Mesenchymal stem cell (in vitro differentiated cells and primary cell): ENCODE measurements at regions not wholly inside any gene's neighbourhood (a gene's known extent, or its start where the extent isn't known, plus 50 kb on each side); places are given as distances from the start of the nearest gene placed in this dataset.

Experiments used
- DNase-seq: peaks from one replicate; pipeline ENCODE4 v3.0.0-alpha.2; 2013
- H2AFZ ChIP-seq: one replicate; pipeline ENCODE4 v1.6.1; 2013; ENCODE audit warnings: low read depth, mild to moderate bottlenecking, control low read depth, inconsistent platforms, low read length, moderate library complexity
- H2AK5ac ChIP-seq: 2 replicates; pipeline ENCODE4 v1.6.1; 2013; ENCODE audit warnings: low read length, moderate library complexity, mild to moderate bottlenecking, inconsistent platforms; ENCODE audit not compliant: severe bottlenecking
- H2BK120ac ChIP-seq: one replicate; pipeline ENCODE4 v1.6.1; 2013; ENCODE audit warnings: low read depth, mild to moderate bottlenecking, inconsistent platforms, low read length, moderate library complexity
- H2BK12ac ChIP-seq, 2 experiments: one replicate each; pipeline ENCODE4 v1.6.1; 2013; ENCODE audit warnings: inconsistent platforms in 2 of 2, low read length in 2 of 2, mild to moderate bottlenecking in 2 of 2, moderate library complexity in 2 of 2, control low read depth in 1 of 2
- H2BK15ac ChIP-seq: one replicate; pipeline ENCODE4 v1.6.1; 2013; ENCODE audit warnings: mild to moderate bottlenecking, low read depth, inconsistent platforms; ENCODE audit not compliant: poor library complexity, severe bottlenecking
- H2BK5ac ChIP-seq: 2 replicates; pipeline ENCODE4 v1.6.1; 2013; ENCODE audit warnings: low read depth, mild to moderate bottlenecking, low read length, control low read depth, inconsistent platforms; ENCODE audit not compliant: poor library complexity, severe bottlenecking
- H3K14ac ChIP-seq, 2 experiments: one replicate each; pipeline ENCODE4 v1.6.1; 2013; ENCODE audit warnings: inconsistent platforms in 2 of 2, low read length in 2 of 2, control low read depth in 1 of 2, mild to moderate bottlenecking in 1 of 2, moderate library complexity in 1 of 2
- H3K18ac ChIP-seq, 2 experiments: one replicate each; pipeline ENCODE4 v1.6.1; 2013; ENCODE audit warnings: inconsistent platforms in 2 of 2, low read length in 2 of 2, control low read depth in 1 of 2, low read depth in 1 of 2, mild to moderate bottlenecking in 1 of 2
- H3K23ac ChIP-seq, 2 experiments: one replicate each; pipeline ENCODE4 v1.6.1; 2013; ENCODE audit warnings: inconsistent platforms in 2 of 2, low read length in 2 of 2, mild to moderate bottlenecking in 2 of 2, moderate library complexity in 2 of 2, control low read depth in 1 of 2
- H3K27ac ChIP-seq: 2 replicates; pipeline ENCODE4 v1.5.1; 2013; ENCODE audit warnings: mild to moderate bottlenecking, moderate library complexity, low read length, control low read depth, inconsistent platforms; ENCODE audit not compliant: poor library complexity, severe bottlenecking
- H3K27me3 ChIP-seq, 2 experiments: 2 replicates each; pipeline versions ENCODE4 v1.6.1 to v1.7.0; 2013; ENCODE audit warnings: low read length in 2 of 2, mild to moderate bottlenecking in 2 of 2, moderate library complexity in 2 of 2, control low read depth in 1 of 2, inconsistent platforms in 1 of 2; ENCODE audit not compliant: control insufficient read depth in 1 of 2, insufficient read depth in 1 of 2
- H3K36me3 ChIP-seq, 2 experiments: 2 replicates each; pipeline versions ENCODE4 v1.6.1 to v1.7.0; 2013; ENCODE audit warnings: low read length in 2 of 2, control low read depth in 1 of 2, inconsistent platforms in 1 of 2, low read depth in 1 of 2, mild to moderate bottlenecking in 1 of 2; ENCODE audit not compliant: insufficient read depth in 2 of 2, control insufficient read depth in 1 of 2
- H3K4ac ChIP-seq, 2 experiments: one replicate each; pipeline ENCODE4 v1.6.1; 2013; ENCODE audit warnings: inconsistent platforms in 2 of 2, low read length in 2 of 2, mild to moderate bottlenecking in 2 of 2, moderate library complexity in 2 of 2, control low read depth in 1 of 2, low read depth in 1 of 2
- H3K4me1 ChIP-seq: 2 replicates; pipeline ENCODE4 v1.6.1; 2013; ENCODE audit warnings: low read depth, low read length, control low read depth; ENCODE audit not compliant: control insufficient read depth, insufficient read depth
- H3K4me2 ChIP-seq: 2 replicates; pipeline ENCODE4 v1.6.1; 2013; ENCODE audit warnings: low read length, mild to moderate bottlenecking, inconsistent platforms; ENCODE audit not compliant: poor library complexity, severe bottlenecking
- H3K4me3 ChIP-seq, 2 experiments: 2 replicates each; pipeline versions ENCODE4 v1.5.1 to v1.7.0; 2013; ENCODE audit warnings: low read length in 2 of 2, mild to moderate bottlenecking in 2 of 2, control low read depth in 1 of 2, low read depth in 1 of 2; ENCODE audit not compliant: insufficient read depth in 1 of 2
- H3K79me1 ChIP-seq: replicated peaks from 2 replicates; pipeline ENCODE4 v1.6.1; 2013; ENCODE audit warnings: mild to moderate bottlenecking, control low read depth, low read length, inconsistent platforms; ENCODE audit not compliant: poor library complexity, severe bottlenecking
- H3K9ac ChIP-seq: 2 replicates; pipeline ENCODE4 v1.7.0; 2013; ENCODE audit warnings: mild to moderate bottlenecking, low read length, moderate library complexity
- H3K9me3 ChIP-seq: 2 replicates; pipeline ENCODE4 v1.7.0; 2013; ENCODE audit warnings: mild to moderate bottlenecking, low read length; ENCODE audit not compliant: control insufficient read depth
- H4K8ac ChIP-seq: one replicate; pipeline ENCODE4 v1.6.1; 2013; ENCODE audit warnings: inconsistent platforms, mild to moderate bottlenecking, low read length, moderate library complexity
- H4K91ac ChIP-seq: one replicate; pipeline ENCODE4 v1.6.1; 2013; ENCODE audit warnings: mild to moderate bottlenecking, low read length, inconsistent platforms
- WGBS: methylation state at CpG from one replicate; pipeline ENCODE4 v1.1.7; 2013; ENCODE audit warnings: mixed read lengths; 5-methylcytosine and 5-hydroxymethylcytosine counted together

GRCh38 chr11:70731271-70732022, 333.1 kb downstream of the CTTN start:
- no peak overlapping the region for H3K4me2 ChIP-seq
- no peak overlapping the region for H3K4me3 ChIP-seq
- H2BK12ac ChIP-seq = no peak overlapping the region
- no peak overlapping the region for H3K14ac ChIP-seq
- no peaks in the 10 kb centered on the region for H3K79me1 ChIP-seq
- peaks cover 8% of the 10 kb centered on the region for H3K9me3 ChIP-seq
- no peak overlapping the region for H3K9ac ChIP-seq
- DNase-seq = peak; percentile 76
- no peak overlapping the region for H3K23ac ChIP-seq
- H2BK5ac ChIP-seq = no peak overlapping the region
- H3K18ac ChIP-seq = no peak overlapping the region
- no peak overlapping the region for H2BK15ac ChIP-seq
- no peak overlapping the region for H4K91ac ChIP-seq
- H3K4me1 ChIP-seq = no peaks in the 10 kb centered on the region
- 73% methylated on average over 10 of the region's 11 CpGs for WGBS
- H2AFZ ChIP-seq = no peak overlapping the region
- H2BK120ac ChIP-seq = no peak overlapping the region
- H4K8ac ChIP-seq = peak overlapping the region; percentile 12
- no peak overlapping the region for H3K4ac ChIP-seq
- no peak overlapping the region for H2AK5ac ChIP-seq
- no peak overlapping the region for H3K27ac ChIP-seq
- H3K27me3 ChIP-seq = peaks cover 0 to 5% of the 10 kb centered on the region in 2 experiments
- no peaks in the 10 kb centered on the region for H3K36me3 ChIP-seq

GRCh38 chr11:70732023-70732880, 333.9 kb downstream of the CTTN start:
- H3K4me2 ChIP-seq = no peak overlapping the region
- peak overlapping the region; percentile 12 for H4K8ac ChIP-seq
- H3K27me3 ChIP-seq = peaks cover 0 to 5% of the 10 kb centered on the region in 2 experiments
- H2AFZ ChIP-seq = no peak overlapping the region
- no peak overlapping the region for H3K18ac ChIP-seq
- H3K36me3 ChIP-seq = no peaks in the 10 kb centered on the region
- no peak overlapping the region for H4K91ac ChIP-seq
- H3K4ac ChIP-seq = no peak overlapping the region
- H2BK12ac ChIP-seq = no peak overlapping the region
- H3K9ac ChIP-seq = no peak overlapping the region
- DNase-seq = no peak
- 85% methylated on average over 14 of the region's 14 CpGs for WGBS
- H2BK120ac ChIP-seq = no peak overlapping the region
- no peak overlapping the region for H2BK15ac ChIP-seq
- H3K4me3 ChIP-seq = no peak overlapping the region
- no peak overlapping the region for H3K14ac ChIP-seq
- H3K4me1 ChIP-seq = no peaks in the 10 kb centered on the region
- H3K23ac ChIP-seq = no peak overlapping the region
- no peak overlapping the region for H2AK5ac ChIP-seq
- H3K79me1 ChIP-seq = no peaks in the 10 kb centered on the region
- H3K9me3 ChIP-seq = peaks cover under 1% of the 10 kb centered on the region
- no peak overlapping the region for H2BK5ac ChIP-seq
- no peak overlapping the region for H3K27ac ChIP-seq

GRCh38 chr11:70732881-70733196, 334.5 kb downstream of the CTTN start:
- Histone ChIP-seq H3K4ac (no peak overlapping the region), H2BK120ac (no peak overlapping the region), H3K27ac (no peak overlapping the region), H3K79me1 (no peaks in the 10 kb centered on the region), H3K9me3 (no peaks in the 10 kb centered on the region), H3K4me1 (no peaks in the 10 kb centered on the region), H3K4me2 (no peak overlapping the region), H3K4me3 (no peak overlapping the region), H4K8ac (no peak overlapping the region), H3K9ac (no peak overlapping the region), H2BK12ac (no peak overlapping the region), H2BK15ac (no peak overlapping the region), H3K18ac (no peak overlapping the region), H2AFZ (no peak overlapping the region), H3K23ac (no peak overlapping the region), H3K36me3 (no peaks in the 10 kb centered on the region), H3K14ac (no peak overlapping the region), H3K27me3 (peaks cover 0 to 5% of the 10 kb centered on the region in 2 experiments), H2AK5ac (no peak overlapping the region), H2BK5ac (no peak overlapping the region), H4K91ac (no peak overlapping the region)
- 89% methylated on average over 16 of the region's 16 CpGs for WGBS
- DNase-seq = peak; percentile 21
